Gastrocnemius medialis (tissue), 4 donors: ENCODE measurements at regions not wholly inside any gene's neighbourhood (a gene's known extent, or its start where the extent isn't known, plus 50 kb on each side); places are given as distances from the start of the nearest gene placed in this dataset.
"Not testable (repeated sequence)": the region's sequence is repeated elsewhere in the genome, so short reads cannot be mapped to it uniquely, and the experiment has no call there.

Experiments used
- ATAC-seq, 2 donors: fragments of 150-250 bp; one replicate each; pipeline ENCODE4 v1.9.1; 2016
- DNase-seq, 2 donors: peaks; one replicate each; pipeline ENCODE4 v3.0.0-alpha.2; 2019
- H3K27ac ChIP-seq, 4 donors: fragments of 200-600 bp; sonication (generic); 1 replicate in 1 of 4; 2 replicates in 3 of 4; pipeline ENCODE4 v1.5.1; 2016 to 2018; ENCODE audit warnings: mild to moderate bottlenecking in 2 of 4, moderate library complexity in 1 of 4
- H3K27me3 ChIP-seq, 3 donors: fragments of 200-600 bp; sonication (generic) in 2 of 3; 1 replicate in 1 of 3; 2 replicates in 2 of 3; pipeline versions ENCODE4 v1.5.1 to v1.6.0; 2016 to 2019; ENCODE audit warnings: mild to moderate bottlenecking in 1 of 3, moderate library complexity in 1 of 3
- H3K36me3 ChIP-seq, 2 donors: fragments of 200-600 bp; sonication (generic) in 1 of 2; one replicate each; pipeline ENCODE4 v1.5.1; 2017 to 2018
- H3K4me1 ChIP-seq, 2 donors: fragments of 200-600 bp; sonication (generic) in 1 of 2; one replicate each; pipeline ENCODE4 v1.5.1; 2016 to 2017; ENCODE audit warnings: mild to moderate bottlenecking in 2 of 2
- H3K4me3 ChIP-seq, 4 donors: fragments of 200-600 bp; sonication (generic) in 3 of 4; 1 replicate in 1 of 4; 2 replicates in 3 of 4; pipeline ENCODE4 v1.5.1; 2016 to 2019; ENCODE audit warnings: mild to moderate bottlenecking in 2 of 4
- H3K9me3 ChIP-seq, 3 donors: fragments of 200-600 bp; sonication (generic) in 2 of 3; 1 replicate in 1 of 3; 2 replicates in 2 of 3; pipeline ENCODE4 v1.5.1; 2016 to 2019
- POLR2A ChIP-seq, 2 donors: fragments of 450-650 bp; IDR thresholded peaks; one replicate each; pipeline ENCODE4 v1.6.1; 2017; ENCODE audit warnings: antibody characterized with exemption in 2 of 2, mild to moderate bottlenecking in 2 of 2, moderate library complexity in 2 of 2
- in situ Hi-C, 4 donors: fragments of 200-750 bp; cut with MboI; loops; one replicate each; pipeline versions ENCODE4 v1.15.0 to v1.8.0; 2017; ENCODE audit warnings: low sequenced_read_pairs in 4 of 4
- intact Hi-C: fragments of 100-400 bp; cut with DNase I; formaldehyde crosslinking; loops from one replicate; pipeline ENCODE4 v1.15.1; 2023; ENCODE audit warnings: low total_unique reads
- TF ChIP-seq, protein P1 (sequence below), 5 experiments: fragments of 450-650 bp in 3 of 5; fragments of 200-600 bp in 2 of 5; sonication (generic) in 2 of 5; IDR thresholded peaks in 4 of 5; conservative IDR thresholded peaks in 1 of 5; 1 replicate in 4 of 5; 2 replicates in 1 of 5; pipeline ENCODE4 v1.5.1; 2016 to 2019; ENCODE audit warnings: antibody characterized with exemption in 5 of 5, mild to moderate bottlenecking in 3 of 5, moderate library complexity in 3 of 5

DNA sequence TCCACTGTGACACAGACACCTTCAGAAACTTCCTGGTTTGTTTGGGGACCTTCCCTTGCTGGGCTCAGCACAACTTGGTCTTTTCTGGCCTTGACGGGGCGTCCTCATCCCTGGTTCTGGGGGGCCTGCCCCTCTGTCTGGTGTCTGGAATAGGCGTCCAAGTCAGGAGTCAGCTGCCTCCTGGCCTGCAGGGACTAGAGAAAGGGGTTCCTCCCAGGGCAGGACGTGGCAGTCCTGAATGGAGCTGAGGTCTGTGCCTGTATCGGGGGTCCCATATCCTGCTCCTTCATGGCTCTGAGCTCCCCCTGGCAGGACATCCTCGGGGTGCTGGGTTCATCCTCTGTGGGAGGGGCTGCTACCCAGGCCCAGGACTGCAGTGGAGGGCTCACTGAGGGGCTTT is 384.0 kb downstream of the TMEM121 start:
- Histone ChIP-seq H3K27ac (no peak overlapping the region), H3K36me3 (no peaks in the 10 kb centered on the region), H3K4me3 (no peak overlapping the region), H3K9me3 (no peaks in the 10 kb centered on the region), H3K27me3 (no peaks in the 10 kb centered on the region), H3K4me1 (no peaks in the 10 kb centered on the region)
- intact Hi-C loops (no loop called here), in situ Hi-C loops (no loop called here)
- ATAC-seq (no peak), DNase-seq (no peak)
- no peak for TF ChIP-seq POLR2A (IDR thresholded peaks at IDR 0.05)
- TF ChIP-seq, protein P1, sequence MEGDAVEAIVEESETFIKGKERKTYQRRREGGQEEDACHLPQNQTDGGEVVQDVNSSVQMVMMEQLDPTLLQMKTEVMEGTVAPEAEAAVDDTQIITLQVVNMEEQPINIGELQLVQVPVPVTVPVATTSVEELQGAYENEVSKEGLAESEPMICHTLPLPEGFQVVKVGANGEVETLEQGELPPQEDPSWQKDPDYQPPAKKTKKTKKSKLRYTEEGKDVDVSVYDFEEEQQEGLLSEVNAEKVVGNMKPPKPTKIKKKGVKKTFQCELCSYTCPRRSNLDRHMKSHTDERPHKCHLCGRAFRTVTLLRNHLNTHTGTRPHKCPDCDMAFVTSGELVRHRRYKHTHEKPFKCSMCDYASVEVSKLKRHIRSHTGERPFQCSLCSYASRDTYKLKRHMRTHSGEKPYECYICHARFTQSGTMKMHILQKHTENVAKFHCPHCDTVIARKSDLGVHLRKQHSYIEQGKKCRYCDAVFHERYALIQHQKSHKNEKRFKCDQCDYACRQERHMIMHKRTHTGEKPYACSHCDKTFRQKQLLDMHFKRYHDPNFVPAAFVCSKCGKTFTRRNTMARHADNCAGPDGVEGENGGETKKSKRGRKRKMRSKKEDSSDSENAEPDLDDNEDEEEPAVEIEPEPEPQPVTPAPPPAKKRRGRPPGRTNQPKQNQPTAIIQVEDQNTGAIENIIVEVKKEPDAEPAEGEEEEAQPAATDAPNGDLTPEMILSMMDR (IDR thresholded peaks at IDR 0.05 in 4 of 5, conservative IDR thresholded peaks at IDR 0.05 in 1 of 5): no peak

DNA sequence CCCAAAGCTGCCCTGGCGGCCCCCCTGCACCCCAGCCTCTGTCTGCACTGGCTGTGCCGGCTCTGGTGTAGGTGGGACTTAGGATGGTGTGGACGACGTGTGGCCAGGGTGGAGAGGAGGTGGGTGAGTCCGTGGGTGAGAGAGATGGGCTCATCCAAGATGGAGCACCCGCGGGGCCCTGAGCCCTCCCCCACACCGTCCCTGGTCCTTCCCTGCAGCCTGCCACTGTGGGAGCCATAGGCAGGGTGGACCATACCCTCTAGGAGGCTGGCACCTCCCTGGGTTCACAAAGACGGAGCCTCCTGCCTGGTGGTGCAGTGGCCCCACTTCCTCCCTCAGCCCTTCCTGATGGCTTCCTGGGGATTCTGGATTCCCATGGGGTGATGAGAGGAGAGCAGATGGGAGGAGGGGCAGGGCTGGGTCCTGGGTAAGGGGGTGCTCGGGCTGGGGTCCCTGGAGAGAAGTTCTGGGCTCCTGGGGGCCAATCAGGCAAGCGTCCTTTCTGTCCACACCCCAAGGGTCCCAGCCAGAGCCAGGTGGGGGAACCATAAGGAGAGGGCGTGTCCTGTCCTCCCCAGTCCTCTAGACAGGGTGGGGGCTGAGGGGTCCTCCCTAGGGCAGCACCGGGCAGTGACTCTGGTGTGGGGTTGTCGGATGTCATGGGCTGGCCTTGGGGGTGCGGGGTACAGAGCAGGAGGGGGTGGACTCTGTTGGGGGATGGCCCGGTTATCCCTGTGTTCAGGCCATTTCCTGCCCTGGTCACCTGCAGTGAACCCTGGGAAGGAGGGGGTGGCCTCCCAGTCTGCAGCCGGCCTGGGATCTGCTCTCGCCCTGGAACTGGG is 384.8 kb downstream of the TMEM121 start:
- no peaks in the 10 kb centered on the region for H3K9me3 ChIP-seq
- ATAC-seq (no peak), DNase-seq (no peak)
- in situ Hi-C loops (no loop called here), intact Hi-C loops (no loop called here)
- no peaks in the 10 kb centered on the region for H3K4me1 ChIP-seq
- no peak overlapping the region for H3K4me3 ChIP-seq
- TF ChIP-seq POLR2A (IDR thresholded peaks at IDR 0.05): no peak
- TF ChIP-seq, protein P1 (IDR thresholded peaks at IDR 0.05 in 4 of 5, conservative IDR thresholded peaks at IDR 0.05 in 1 of 5): no peak
- no peak overlapping the region for H3K27ac ChIP-seq
- no peaks in the 10 kb centered on the region for H3K27me3 ChIP-seq
- no peaks in the 10 kb centered on the region for H3K36me3 ChIP-seq

DNA sequence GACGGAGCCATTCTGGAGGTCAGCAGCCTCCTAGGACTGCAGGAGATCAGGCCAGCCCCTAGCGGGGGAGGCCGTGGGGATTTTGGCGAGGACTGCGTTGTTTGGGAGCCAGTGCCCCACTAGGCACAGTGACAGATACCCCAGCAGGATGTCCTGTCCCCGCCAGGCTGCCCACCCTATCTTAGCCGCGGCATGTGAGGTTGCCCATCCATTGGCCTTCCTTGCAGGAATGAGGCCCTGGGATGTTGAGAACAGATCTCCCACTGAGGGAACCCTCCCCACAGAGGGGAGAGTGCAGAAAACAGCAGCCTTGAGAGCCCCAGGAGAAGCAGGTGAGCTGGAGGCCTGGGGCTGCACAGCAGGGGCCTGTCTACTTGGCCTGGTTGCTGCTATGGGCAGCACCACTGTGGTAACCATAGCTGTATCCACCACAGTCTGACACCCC is 385.5 kb downstream of the TMEM121 start:
- H3K36me3 ChIP-seq, DNase-seq, H3K27ac ChIP-seq, H3K4me1 ChIP-seq, H3K27me3 ChIP-seq, H3K9me3 ChIP-seq, in situ Hi-C loops, H3K4me3 ChIP-seq, ATAC-seq, intact Hi-C loops: not testable (repeated sequence)

DNA sequence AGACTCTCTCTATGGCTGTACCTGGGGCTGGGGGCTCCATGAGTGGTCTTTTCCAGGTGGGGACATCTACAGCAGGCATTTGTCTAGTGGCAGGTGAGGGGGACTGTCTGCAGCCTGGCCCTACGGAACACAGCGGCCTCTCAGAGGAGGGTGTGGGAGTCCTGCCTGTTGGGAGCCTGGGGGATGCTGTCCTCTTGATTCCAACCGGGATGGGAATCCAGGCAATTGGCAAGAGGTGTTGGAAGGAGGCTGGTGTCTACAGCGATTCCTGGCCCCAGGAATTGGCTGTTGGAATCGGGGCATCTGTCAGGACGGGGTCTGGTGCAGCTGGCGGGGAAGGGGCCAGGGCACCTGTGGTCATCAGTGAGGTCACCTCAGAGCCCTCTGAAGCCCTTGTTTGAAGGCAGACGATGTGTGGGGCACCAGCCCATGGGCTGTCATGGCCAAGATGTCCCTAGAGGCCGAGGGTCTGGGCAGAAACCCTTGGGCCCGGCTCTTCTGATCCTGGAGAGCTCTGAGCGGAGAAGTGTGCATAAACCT is 386.3 kb downstream of the TMEM121 start:
- no peak for TF ChIP-seq POLR2A (IDR thresholded peaks at IDR 0.05)
- TF ChIP-seq, protein P1 (IDR thresholded peaks at IDR 0.05 in 4 of 5, conservative IDR thresholded peaks at IDR 0.05 in 1 of 5): no peak
- H3K4me3 ChIP-seq: no peak overlapping the region
- intact Hi-C loops (no loop called here), in situ Hi-C loops (no loop called here)
- no peaks in the 10 kb centered on the region for H3K36me3 ChIP-seq
- H3K27me3 ChIP-seq: no peaks in the 10 kb centered on the region
- no peaks in the 10 kb centered on the region for H3K4me1 ChIP-seq
- H3K27ac ChIP-seq: no peak overlapping the region
- DNase-seq (no peak), ATAC-seq (no peak)
- H3K9me3 ChIP-seq: no peaks in the 10 kb centered on the region

DNA sequence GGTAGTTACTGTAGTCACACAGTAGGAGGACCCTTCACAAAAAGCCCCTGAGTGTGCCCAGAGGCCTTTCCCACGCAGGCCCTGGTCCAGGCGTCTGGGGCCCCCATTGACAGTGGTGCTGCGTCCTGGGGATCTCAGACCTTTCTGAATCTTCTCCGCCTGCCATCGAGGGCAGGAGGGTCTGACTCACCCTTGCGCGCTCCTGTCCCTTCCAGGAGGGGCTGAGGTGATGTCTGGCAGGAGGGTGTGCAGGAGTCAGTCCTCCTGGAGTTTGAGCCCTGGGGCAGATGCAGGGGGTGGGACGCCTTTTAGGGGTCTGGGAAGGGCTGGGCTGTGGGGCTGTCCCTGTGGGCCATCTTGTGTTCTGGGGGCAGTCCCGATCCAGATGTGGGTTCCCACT is 386.8 kb downstream of the TMEM121 start:
- intact Hi-C loops (no loop called here), in situ Hi-C loops (no loop called here)
- H3K36me3 ChIP-seq: no peaks in the 10 kb centered on the region
- H3K9me3 ChIP-seq: no peaks in the 10 kb centered on the region
- no peaks in the 10 kb centered on the region for H3K4me1 ChIP-seq
- DNase-seq (no peak), ATAC-seq (no peak)
- H3K4me3 ChIP-seq: no peak overlapping the region
- TF ChIP-seq, protein P1 (IDR thresholded peaks at IDR 0.05 in 4 of 5, conservative IDR thresholded peaks at IDR 0.05 in 1 of 5): no peak
- no peak for TF ChIP-seq POLR2A (IDR thresholded peaks at IDR 0.05)
- H3K27me3 ChIP-seq: no peaks in the 10 kb centered on the region
- H3K27ac ChIP-seq: no peak overlapping the region
